Left forelimb (tissue), 1 donor: ENCODE measurements at regions not wholly inside any gene's neighbourhood (a gene's known extent, or its start where the extent isn't known, plus 50 kb on each side); places are given as distances from the start of the nearest gene placed in this dataset.

Experiments used
- DNase-seq: peaks from one replicate; pipeline ENCODE4 v3.0.0-alpha.2; 2018; ENCODE audit warnings: low spot score

DNA sequence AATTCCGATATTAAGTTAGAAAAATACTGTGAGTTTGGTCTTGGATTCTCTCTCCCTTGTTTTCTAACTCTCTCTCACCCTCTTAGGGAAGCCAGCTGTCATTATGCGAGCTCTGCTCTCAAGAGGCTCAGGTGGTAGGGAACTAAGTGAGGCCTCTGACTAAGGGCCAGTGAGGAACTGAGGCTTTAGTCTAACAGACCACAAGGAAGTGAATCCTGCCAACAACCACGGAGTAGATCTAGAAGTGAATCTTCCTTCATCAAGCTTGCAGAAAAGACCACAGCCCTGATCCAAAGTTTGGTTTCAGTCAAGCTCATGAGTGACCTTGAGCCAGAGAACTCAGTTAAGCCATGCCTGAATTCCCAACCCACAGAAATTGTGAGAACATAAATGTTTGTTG, 180.1 kb upstream of the PRMT6 start:
- DNase-seq = no peak

DNA sequence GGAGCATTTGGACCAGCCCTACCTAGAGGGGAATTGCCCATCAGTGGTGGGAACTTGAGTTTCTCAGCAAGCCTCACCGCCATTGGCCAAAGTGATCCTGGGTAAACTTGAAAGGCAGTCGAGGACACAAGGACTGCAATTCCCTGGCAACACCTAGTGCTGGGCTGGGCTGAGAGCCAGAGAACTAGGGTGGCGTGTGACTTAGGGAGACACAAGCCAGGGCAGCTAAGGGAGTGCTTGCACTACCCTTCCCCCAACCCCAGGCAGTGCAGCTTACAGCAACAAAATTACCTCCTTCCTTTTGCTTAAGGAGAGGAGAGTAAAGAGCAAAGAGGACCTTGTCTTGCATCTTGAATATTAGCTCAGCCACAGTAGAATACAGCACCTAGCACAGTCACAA, 176.9 kb upstream of the PRMT6 start:
- DNase-seq = no peak

DNA sequence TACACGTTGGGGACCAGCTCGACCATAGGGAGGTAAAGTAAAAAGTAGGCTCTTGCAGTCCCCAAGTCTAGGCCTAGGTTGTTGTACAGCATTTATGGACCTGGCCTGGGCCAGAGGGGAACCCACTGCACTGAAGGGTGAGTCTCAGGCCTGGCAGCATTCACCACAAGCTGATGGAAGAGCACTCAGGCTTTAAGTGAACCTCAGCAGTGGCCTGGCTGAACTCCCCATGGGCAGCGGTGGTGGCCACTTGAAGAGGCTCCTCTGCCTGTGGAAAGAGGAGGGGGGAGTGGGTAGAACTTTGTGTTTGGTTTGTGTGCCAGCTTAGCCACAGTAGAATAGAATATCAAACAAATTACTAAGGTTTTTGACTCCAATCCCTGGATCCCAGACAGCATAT, 176.2 kb upstream of the PRMT6 start:
- DNase-seq = no peak

DNA sequence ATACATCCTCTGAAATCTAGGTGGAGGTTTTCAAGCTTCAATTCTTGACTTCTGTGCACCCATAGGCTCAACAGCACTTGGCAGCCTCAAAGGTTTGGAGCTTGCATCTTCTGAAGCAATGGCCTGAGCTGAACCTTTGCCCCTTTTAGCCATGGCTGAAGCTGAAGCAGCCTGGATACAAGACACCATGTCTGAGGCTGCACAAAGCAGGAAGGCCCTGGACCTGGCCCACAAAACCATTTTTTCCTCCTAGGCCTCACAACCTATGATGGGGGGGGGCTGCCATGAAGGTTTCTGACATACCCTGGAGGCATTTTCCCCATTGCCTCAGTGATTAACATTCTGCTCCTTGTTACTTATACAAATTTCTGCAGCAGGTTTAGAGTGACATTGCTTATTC, 173.3 kb upstream of the PRMT6 start:
- DNase-seq = no peak

DNA sequence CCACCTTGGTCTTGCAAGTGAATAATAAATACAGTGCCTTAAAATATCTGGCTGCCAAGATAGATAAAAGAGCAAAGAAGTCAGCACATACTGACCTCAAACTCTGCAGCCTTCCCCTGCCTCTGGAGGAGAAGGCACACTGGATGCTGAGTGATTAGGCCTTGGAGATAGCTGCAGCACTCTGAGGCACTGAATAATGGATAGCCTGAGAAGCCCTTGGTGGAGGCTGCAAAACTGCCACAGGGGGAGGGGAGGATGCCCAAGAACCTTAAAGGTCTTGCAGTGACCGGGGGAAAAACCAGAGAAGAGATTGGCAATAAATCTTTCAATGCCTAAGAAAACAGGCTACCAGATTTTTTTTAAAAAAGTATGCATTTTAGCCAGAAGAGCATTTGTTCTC, 167.4 kb upstream of the PRMT6 start:
- no peak for DNase-seq

DNA sequence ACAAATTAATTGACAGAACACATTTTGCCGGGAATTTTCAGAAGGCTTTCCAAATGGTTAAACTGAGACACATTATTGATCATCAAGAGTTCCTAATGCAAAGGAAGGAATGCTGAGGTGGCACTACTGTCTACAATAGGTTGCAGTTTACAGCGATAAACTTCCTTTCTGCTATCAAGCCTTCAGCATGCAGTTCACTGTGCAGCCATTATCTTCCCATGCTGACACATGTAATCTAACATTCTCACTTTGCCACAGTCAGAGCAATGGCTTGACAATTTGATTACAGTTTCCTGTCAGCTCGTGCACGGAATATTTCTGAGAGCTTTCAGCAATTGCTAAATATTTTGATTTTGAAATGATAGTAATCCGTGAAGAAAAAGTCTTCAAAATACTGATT, 166.9 kb upstream of the PRMT6 start:
- no peak for DNase-seq

DNA sequence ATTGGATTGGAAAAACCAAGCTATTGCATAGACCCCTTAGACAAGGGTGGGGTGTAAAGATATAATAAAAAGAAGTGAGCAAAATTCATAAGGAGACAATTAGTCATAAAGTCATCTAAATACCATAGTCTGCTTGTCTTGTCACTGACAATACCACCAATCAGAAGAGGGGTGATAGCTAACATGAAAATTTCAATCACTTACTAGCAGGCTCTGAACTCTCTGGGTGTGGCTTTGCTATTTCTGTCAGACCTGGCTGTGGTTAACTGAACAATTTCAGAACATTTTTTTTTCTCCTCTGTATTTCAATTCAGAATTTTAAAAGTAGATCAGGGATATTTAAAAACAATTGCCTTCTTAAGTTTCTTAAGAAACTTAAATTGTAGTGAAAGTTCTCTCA, 158.5 kb upstream of the PRMT6 start:
- no peak for DNase-seq

DNA sequence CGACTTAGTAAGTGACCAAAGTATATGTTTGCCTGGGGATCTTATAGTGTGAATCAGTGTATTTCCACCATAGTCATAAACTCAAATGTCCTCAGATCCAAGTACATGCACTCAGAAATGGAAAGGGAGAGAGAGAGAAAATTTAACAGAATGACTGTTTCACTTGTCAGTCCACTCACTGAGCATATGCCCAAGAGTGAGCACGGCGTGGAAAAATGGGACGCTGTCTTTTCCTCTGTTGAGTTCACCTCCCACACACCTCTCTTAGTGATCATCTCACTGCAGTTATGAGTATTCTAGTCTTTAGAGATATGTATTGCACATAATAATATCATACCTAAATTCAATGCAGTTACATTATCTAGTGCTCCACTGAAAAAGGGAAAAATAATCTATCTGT, 156.8 kb upstream of the PRMT6 start:
- no peak for DNase-seq

DNA sequence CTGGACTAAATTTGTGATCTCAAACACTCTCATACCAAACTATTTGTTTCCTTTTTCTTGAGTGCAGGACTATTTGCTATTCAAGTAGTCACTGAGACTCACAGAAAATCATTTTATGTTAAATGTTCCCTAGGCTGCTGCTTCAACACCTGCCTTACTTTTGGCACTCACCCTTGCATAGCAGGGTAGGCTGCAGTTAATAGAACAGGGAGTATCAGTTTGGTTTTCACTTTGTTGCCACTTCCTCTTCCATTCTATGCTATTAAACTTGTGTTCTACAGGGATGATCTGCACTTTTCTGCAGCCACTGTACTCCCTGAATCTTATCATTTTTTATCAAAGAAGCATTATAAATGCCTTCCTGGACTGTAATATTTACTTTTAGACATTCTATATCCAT, 148.7 kb upstream of the PRMT6 start:
- no peak for DNase-seq

DNA sequence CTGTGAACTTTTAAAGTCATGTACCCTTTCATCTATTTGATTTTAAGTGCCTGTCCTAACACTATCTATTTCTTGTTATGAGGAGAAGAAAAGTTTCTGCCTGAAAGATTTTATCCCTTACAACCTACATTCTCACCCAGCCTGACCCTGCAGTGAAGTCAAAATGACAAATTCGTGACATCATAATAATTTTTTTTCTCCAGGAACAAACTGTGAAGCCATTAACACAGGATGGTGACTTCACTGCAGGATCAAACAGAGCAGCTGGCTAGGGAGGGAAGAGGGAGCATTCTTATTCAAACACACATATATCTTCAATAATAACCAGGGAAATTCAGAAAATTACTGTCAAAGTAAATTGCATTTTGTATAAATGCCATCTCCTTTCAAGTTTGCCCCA, 147.8 kb upstream of the PRMT6 start:
- no peak for DNase-seq

DNA sequence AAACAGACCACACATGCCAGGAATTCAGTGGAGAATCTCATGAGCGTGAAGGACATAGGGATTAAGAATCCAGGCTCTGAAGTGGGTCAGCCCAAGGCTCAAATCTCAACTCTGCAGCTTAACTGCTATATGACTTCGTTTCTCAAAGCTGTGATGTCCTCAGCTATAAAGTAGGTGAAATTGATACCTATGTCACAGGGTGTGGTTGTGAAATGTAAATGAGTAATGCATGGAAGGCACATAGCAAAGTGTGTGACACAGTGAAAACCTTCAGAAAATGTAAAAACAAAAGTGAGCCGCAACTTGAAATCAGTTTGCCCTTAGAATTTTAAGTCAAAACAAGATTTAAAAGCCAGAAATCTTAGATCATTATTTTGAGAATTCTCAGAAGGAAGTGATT, 145.7 kb upstream of the PRMT6 start:
- no peak for DNase-seq

DNA sequence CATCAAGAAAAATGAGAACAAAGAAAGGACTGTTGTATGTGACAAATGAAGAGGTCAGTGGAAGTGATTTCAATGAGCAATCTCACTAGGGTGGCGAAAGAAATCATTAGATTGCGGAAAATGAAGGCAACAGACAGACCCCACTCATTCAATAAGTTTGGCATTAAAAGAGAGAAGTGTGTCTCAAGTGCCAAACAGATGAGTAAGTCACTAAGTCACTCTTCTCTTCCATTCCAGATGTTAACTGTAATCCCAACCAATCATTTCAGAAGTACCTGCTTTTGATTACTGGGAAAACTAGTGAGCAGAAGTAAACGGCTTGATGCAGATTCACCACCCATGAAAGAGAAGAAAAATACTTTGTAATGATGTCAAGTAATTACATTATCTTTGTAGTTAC, 144.3 kb upstream of the PRMT6 start:
- no peak for DNase-seq

DNA sequence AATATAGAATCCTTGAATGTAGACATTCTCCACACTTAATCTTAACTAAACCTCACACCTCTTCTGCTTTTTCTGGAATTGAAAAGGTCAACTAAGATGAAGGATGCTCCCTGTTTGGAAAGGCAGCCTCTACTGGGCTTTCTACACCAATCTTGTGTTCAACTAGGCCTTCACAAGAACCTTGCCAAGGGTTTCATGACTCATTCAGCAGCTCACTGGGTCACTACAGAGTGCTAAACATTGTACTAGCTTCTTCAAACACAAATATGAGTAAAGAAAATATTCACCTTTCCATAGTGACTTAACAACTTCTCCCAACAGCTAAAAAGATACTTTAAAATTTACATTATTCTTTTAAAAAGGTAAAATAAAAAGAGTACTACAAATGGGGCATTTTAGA, 135.3 kb upstream of the PRMT6 start:
- no peak for DNase-seq

DNA sequence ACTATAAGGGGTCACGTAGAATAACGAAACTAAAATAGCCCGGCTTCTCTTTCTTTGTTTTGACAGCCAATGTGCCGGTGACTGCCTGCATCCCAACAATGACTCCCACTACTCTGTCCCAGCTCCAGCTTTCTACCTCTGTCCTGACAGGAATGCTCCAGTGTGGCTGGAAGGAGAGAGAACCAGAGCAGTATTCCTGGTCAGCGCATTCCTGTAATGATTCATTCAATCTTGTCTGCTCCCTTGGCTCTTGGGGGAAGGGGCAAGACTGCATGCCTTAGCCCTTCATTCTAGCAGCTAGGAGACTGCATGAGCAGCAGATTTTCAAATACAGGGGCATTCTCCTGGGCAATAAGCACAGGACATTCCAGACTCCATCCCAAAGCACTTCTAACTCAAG, 132.1 kb upstream of the PRMT6 start:
- DNase-seq = no peak

DNA sequence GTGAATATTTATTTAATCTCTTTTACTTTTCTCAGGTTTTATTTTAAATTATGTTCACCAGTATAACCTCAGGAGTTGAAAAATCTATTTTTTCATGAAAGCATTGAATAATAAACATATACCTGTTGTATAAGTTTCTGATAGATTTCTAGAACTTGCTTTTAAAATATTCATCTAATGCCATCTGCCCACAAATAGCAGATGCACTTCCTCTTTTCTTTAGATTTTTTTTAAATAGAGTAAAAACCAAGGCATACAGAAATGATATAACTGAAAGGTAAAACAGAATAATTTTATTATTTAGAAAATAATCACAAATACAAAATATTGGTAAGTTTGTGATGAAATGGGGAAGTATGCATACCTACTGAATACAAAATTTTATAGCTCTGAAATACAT, 130.7 kb upstream of the PRMT6 start:
- no peak for DNase-seq

DNA sequence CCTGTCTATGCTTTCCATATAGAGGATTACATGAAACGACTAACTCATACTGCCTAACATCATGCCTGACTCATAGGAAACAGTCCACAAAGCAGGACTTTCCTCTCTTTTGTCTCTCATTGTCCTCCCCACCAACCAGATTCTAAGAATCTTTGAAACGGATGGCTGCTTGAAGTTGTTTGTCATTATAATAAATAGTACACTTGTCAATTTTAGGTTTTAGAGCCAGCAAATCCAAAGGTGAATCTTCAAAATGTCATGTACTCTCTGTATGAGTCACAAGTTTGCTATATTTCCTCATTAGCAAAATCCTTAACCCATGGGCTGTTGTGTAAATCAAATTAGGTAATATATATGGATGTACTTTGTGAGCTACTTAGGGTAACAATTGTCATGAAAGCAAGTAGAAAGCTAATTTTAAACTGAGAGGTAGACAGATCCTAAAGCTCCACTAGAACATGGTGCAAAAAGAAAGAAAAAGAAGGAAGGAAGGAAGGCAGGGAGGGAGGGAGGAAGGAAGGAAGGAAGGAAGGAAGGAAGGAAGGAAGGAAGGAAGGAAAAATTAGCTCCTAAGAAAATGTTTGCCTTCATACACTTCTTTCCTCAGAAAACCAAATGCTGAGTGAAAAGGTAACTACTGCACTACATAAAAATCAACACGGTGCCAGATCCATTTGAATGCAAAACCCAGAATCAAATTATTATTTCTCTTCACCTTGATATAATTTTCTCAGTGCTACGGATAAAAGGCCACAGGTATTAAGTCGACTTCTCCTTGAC, 129.5 kb upstream of the PRMT6 start:
- no peak for DNase-seq

DNA sequence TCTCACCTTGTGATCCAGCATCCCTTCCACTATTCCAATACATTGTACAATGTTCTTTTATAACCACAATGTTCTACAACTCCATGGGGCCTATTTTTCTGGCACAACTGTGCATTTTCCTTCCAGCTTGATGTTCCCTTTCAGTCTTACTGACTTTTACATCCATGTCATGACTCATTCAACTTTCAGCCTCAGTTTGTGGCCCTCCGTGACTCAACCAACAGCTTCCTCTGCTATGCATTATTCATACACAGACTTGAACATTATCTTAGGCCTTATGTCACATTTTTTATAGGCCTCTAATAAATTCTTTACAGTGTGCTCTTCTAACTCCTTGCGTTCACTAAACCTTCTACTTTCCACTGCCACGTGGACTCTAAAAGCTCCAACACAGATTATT, 119.4 kb upstream of the PRMT6 start:
- DNase-seq = no peak

DNA sequence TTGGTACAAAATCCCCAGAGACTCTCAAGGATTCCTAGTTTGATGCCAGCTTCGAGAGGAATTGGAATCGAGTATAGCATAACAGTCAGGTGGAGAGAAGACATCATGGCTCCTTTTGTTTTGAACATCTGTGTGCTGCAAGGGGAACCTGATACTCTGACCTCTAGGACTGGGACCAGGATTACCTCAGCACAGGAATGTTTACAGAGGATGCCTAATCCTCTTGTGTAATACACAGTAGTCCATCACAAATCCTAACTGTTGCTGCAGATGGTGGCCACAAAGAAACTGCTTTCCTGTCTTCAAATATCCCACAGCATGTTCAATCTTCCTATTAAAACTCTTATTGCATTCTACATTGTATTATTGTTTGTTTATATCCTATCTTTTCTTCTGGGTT, 111.8 kb upstream of the PRMT6 start:
- no peak for DNase-seq

DNA sequence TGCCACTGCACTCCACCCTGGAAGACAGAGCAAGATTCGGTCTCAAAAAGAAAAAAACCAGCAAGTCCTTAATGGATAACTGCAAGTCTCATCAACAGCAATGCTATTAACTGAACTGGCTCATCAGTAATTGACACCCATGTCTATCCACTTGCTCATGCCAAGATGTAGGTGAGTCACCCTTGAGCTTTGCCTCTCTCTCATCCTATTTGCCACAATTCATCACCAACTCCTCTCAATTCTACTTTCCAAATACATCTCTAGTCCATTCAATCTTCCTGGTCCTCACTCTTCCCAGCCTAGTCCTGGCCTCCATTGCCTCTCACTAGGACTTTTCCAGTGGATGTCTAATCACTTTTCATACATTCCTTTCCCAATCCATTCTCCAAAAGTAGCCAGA, 103.7 kb upstream of the PRMT6 start:
- DNase-seq = no peak

DNA sequence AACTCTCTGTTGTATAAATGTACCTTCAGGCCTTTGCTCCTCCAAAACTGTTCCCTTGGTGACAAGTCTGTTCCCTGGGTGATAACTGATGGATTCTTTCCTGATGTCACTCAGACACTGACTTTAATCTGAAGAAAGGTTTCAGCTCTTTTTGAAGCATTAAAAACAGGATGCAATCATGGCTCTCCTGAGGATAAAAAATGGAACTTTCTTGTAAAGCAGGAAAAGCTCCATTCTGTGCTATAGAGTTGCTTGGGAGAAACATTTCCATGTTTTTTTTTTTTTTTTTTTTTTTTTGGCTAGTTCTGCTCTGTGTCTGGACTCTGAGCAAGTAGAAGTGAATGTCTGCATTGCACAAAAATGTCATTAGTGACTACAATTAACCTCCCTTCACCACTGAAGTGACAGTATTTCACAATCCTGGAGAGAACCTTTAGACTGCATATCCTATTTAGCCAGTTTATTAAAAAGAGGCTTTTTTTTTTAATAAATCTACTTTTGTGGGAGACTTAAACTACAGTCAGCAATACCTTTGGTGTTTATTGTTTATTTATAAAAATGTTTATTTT, 101.7 kb upstream of the PRMT6 start:
- no peak for DNase-seq

DNA sequence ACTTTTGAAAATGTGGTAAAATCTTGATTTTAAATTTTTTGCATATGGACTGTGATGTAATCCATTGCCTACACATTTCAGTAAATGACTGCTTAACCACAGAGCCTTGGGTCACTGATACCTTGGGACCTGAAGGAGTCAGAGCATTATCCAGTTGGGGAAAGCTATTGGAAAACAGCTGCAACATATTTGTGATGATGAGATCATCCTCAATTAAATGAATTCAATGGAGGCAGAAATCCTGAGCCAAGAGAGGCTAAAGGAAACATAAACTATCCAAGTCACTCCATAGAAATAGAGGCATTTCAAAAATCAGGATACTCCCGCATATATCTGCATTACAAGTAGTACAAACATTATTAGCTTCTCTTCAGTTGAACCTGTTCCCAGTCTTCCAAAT, 99.8 kb upstream of the PRMT6 start:
- DNase-seq = no peak

DNA sequence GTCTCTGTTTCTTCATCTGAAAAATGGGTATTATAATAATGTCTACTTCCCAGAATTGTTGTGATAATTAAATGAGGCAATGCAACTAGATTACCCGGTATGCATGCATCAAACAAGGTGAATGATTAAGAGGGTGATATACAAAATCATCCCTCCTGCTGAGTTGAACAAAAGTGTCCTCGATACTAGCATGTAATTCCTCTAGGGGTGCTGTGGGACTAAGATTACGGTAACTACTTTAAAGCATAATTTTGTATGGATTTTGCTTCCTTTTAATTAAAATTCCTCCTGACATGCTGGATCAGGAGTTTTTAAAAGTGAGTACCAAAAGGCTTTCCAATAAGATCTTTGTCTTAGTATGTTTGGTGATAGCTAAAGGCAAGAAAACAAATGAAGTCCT, 98.7 kb upstream of the PRMT6 start:
- no peak for DNase-seq

DNA sequence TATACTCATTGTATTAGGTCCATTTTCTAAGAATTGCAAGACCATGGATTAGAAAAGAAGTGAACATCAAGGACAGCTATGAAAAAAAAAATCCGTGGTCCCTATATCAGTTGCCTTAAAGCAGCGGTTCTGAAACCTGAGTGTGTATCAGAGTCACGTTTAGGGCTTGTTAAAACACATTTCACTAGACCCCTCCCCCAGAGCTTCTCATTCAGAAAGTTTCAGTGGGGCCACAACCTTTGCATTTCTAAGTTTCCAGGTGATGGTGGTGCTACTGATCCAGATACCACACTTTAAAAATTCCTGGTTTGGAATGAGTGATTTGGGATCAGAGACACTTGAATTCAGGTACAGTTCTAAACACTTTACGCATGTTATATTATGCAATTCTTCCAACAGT, 96.1 kb upstream of the PRMT6 start:
- no peak for DNase-seq

DNA sequence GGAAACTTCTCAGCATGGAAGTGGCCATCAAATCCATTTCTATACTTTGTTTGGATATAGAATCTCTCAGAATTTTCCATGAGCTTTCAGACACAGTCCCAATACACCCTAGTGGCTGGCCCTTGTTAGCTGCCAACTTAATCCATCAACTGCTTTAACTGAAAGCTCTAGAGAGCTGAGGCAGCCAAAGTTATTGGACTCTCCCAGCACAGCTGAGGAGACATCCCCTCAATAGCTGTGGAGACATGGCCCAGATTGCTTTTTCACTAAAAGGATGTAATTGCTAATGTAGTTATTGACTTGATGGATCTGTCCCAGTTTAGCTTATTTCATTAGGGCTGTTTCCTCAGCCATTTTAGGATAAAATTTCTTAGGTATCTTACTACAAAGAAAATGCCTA, 94.8 kb upstream of the PRMT6 start:
- DNase-seq = no peak
